ENCODE measurements at regions not wholly inside any gene's neighbourhood (a gene's known extent, or its start where the extent isn't known, plus 50 kb on each side); places are given as distances from the start of the nearest gene placed in this dataset.

DNA sequence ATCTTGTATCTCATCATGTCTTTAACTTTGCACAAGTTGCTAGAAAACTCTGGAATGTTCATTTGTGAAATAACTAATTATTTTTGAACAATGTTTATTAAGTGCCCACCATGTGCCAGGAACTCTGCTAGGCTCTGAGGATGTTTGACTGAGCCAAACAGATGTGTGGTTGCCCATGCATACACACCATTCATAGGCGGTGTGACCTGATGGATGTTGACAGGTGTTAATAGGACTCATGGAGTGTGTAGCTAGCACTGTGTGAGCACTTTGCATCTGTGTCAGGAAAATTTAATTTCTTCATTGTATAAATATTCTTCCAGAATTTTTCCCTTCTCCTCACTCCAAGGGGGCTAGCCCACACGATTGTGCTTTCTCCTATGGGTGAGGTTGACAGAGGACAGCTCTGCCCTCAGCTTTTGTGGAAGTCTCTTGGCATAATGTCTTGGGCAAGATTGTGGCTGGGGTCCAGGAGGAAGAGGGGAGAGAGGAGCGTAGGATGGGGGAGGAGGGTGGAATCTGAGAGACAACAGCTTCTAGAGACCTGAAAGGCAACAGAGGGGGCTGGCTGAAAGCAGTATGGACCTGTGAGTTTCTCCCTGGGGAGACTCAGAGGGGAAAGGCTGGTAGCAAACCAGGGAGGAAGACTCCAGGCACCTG lies 214.6 kb upstream of the CXCR4 start:
- no peak overlapping the region for H3K9ac ChIP-seq (ENCODE audit: control insufficient read depth, extremely low read depth, insufficient read depth, low read length)
- H2AFZ ChIP-seq (ENCODE audit: control insufficient read depth, low read length): no peak overlapping the region
- H3K9me3 ChIP-seq (ENCODE audit: control insufficient read depth, low read depth, low read length): no peaks in the 10 kb centered on the region
- no peaks in the 10 kb centered on the region for H3K27me3 ChIP-seq (ENCODE audit: control insufficient read depth, extremely low read depth, insufficient read depth, low read length)
- dilution Hi-C loops (cut with MboI; ENCODE audit: extremely low pct_ligation_motif_present, low sequenced_read_pairs): no loop called here
- no peaks in the 10 kb centered on the region for H4K20me1 ChIP-seq (ENCODE audit: control insufficient read depth, extremely low read depth, insufficient read depth, low read length)
- TF ChIP-seq, protein P1, sequence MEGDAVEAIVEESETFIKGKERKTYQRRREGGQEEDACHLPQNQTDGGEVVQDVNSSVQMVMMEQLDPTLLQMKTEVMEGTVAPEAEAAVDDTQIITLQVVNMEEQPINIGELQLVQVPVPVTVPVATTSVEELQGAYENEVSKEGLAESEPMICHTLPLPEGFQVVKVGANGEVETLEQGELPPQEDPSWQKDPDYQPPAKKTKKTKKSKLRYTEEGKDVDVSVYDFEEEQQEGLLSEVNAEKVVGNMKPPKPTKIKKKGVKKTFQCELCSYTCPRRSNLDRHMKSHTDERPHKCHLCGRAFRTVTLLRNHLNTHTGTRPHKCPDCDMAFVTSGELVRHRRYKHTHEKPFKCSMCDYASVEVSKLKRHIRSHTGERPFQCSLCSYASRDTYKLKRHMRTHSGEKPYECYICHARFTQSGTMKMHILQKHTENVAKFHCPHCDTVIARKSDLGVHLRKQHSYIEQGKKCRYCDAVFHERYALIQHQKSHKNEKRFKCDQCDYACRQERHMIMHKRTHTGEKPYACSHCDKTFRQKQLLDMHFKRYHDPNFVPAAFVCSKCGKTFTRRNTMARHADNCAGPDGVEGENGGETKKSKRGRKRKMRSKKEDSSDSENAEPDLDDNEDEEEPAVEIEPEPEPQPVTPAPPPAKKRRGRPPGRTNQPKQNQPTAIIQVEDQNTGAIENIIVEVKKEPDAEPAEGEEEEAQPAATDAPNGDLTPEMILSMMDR (optimal IDR thresholded peaks at IDR 0.05 in 1 of 3, IDR thresholded peaks at IDR 0.05 in 1 of 3, conservative IDR thresholded peaks at IDR 0.05 in 1 of 3; ENCODE audit: extremely low read depth in 1 of 3, insufficient read depth in 2 of 3, low read length in 3 of 3): no peak
- TF ChIP-seq EZH2 (IDR thresholded peaks at IDR 0.05; ENCODE audit: low read length): no peak
- no peaks in the 10 kb centered on the region for H3K36me3 ChIP-seq (ENCODE audit: control insufficient read depth in 2 of 2, extremely low read depth in 1 of 2, insufficient read depth in 2 of 2, low read length in 2 of 2)
- H3K27ac ChIP-seq (ENCODE audit: control insufficient read depth, insufficient read depth, low read length): no peak overlapping the region
- H3K4me1 ChIP-seq (ENCODE audit: control insufficient read depth, extremely low read depth, insufficient read depth, low read length): no peaks in the 10 kb centered on the region
- H3K9me1 ChIP-seq (ENCODE audit: control insufficient read depth, extremely low read depth, insufficient read depth, low read length): no peaks in the 10 kb centered on the region
- FAIRE-seq (no peak), DNase-seq (ENCODE audit: low read depth, low spot score) (no peak)
- H3K4me2 ChIP-seq (ENCODE audit: control insufficient read depth, extremely low read depth, insufficient read depth, low read depth, low read length): no peak overlapping the region
- H3K79me2 ChIP-seq (ENCODE audit: control insufficient read depth, insufficient read depth, low read length): no peaks in the 10 kb centered on the region
- H3K4me3 ChIP-seq (ENCODE audit: control insufficient read depth in 2 of 3, extremely low read depth in 1 of 3, insufficient read depth in 2 of 3, low read depth in 1 of 3, low read length in 3 of 3): no peak overlapping the region

DNA sequence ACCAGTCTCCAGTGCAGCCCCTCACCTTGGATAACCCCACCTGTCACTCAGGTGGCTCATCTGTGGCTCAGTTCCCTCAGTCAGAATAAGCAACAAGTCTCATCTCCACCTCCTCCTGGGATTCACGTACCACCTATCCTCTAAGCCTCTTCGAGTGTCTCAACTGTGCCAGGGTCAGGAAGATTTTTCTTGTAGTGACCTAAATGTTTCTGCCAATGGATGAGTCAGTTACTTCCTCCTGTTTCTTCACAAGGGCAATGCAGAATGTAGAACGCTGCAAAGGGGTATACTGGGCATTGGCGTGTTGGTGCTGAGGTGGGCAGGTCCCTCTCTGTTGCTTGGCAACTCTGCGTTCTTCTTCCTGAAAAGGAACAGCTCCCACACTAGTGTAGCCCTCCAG lies 213.3 kb upstream of the CXCR4 start:
- no peaks in the 10 kb centered on the region for H3K79me2 ChIP-seq (ENCODE audit: control insufficient read depth, insufficient read depth, low read length)
- H3K9ac ChIP-seq (ENCODE audit: control insufficient read depth, extremely low read depth, insufficient read depth, low read length): no peak overlapping the region
- FAIRE-seq (no peak), DNase-seq (ENCODE audit: low read depth, low spot score) (no peak)
- H3K9me3 ChIP-seq (ENCODE audit: control insufficient read depth, low read depth, low read length): no peaks in the 10 kb centered on the region
- dilution Hi-C loops (cut with MboI; ENCODE audit: extremely low pct_ligation_motif_present, low sequenced_read_pairs): no loop called here
- no peaks in the 10 kb centered on the region for H3K36me3 ChIP-seq (ENCODE audit: control insufficient read depth in 2 of 2, extremely low read depth in 1 of 2, insufficient read depth in 2 of 2, low read length in 2 of 2)
- no peaks in the 10 kb centered on the region for H4K20me1 ChIP-seq (ENCODE audit: control insufficient read depth, extremely low read depth, insufficient read depth, low read length)
- no peaks in the 10 kb centered on the region for H3K9me1 ChIP-seq (ENCODE audit: control insufficient read depth, extremely low read depth, insufficient read depth, low read length)
- no peak overlapping the region for H3K4me3 ChIP-seq (ENCODE audit: control insufficient read depth in 2 of 3, extremely low read depth in 1 of 3, insufficient read depth in 2 of 3, low read depth in 1 of 3, low read length in 3 of 3)
- H2AFZ ChIP-seq (ENCODE audit: control insufficient read depth, low read length): no peak overlapping the region
- no peak for TF ChIP-seq EZH2 (IDR thresholded peaks at IDR 0.05; ENCODE audit: low read length)
- TF ChIP-seq, protein P1 (optimal IDR thresholded peaks at IDR 0.05 in 1 of 3, IDR thresholded peaks at IDR 0.05 in 1 of 3, conservative IDR thresholded peaks at IDR 0.05 in 1 of 3; ENCODE audit: extremely low read depth in 1 of 3, insufficient read depth in 2 of 3, low read length in 3 of 3): no peak
- H3K4me2 ChIP-seq (ENCODE audit: control insufficient read depth, extremely low read depth, insufficient read depth, low read depth, low read length): no peak overlapping the region
- no peak overlapping the region for H3K27ac ChIP-seq (ENCODE audit: control insufficient read depth, insufficient read depth, low read length)
- no peaks in the 10 kb centered on the region for H3K27me3 ChIP-seq (ENCODE audit: control insufficient read depth, extremely low read depth, insufficient read depth, low read length)
- H3K4me1 ChIP-seq (ENCODE audit: control insufficient read depth, extremely low read depth, insufficient read depth, low read length): no peaks in the 10 kb centered on the region

Measured in keratinocyte (primary cell).